H9 (cell line): ENCODE measurements at regions not wholly inside any gene's neighbourhood (a gene's known extent, or its start where the extent isn't known, plus 50 kb on each side); places are given as distances from the start of the nearest gene placed in this dataset.

Experiments used
- DNase-seq: peaks from one replicate; pipeline ENCODE4 v3.0.0-alpha.2; 2017
- H2AFZ ChIP-seq: one replicate; pipeline ENCODE4 v1.6.1; 2013; ENCODE audit warnings: mild to moderate bottlenecking, low read length, control low read depth, moderate library complexity
- H2AK5ac ChIP-seq: 2 replicates; pipeline ENCODE4 v1.6.1; 2013; ENCODE audit warnings: low read length, control low read depth, mixed read lengths; ENCODE audit not compliant: insufficient read length
- H2BK120ac ChIP-seq: one replicate; pipeline ENCODE4 v1.6.1; 2013; ENCODE audit warnings: low read depth, mild to moderate bottlenecking, low read length, control low read depth, inconsistent platforms; ENCODE audit not compliant: poor library complexity, severe bottlenecking
- H2BK12ac ChIP-seq: 2 replicates; pipeline ENCODE4 v1.6.1; 2013; ENCODE audit warnings: low read length, control low read depth, mixed read lengths, low read depth; ENCODE audit not compliant: insufficient read length
- H2BK15ac ChIP-seq: 2 replicates; pipeline ENCODE4 v1.6.1; 2013; ENCODE audit warnings: low read depth, low read length, control low read depth
- H2BK20ac ChIP-seq: one replicate; pipeline ENCODE4 v1.6.1; 2013; ENCODE audit warnings: low read depth, mild to moderate bottlenecking, low read length, control low read depth, inconsistent platforms; ENCODE audit not compliant: poor library complexity, severe bottlenecking
- H2BK5ac ChIP-seq: 2 replicates; pipeline ENCODE4 v1.6.1; 2013; ENCODE audit warnings: low read length, control low read depth, mixed read lengths; ENCODE audit not compliant: insufficient read length
- H3K14ac ChIP-seq: 2 replicates; pipeline ENCODE4 v1.6.1; 2013; ENCODE audit warnings: low read length, control low read depth; ENCODE audit not compliant: insufficient read depth
- H3K18ac ChIP-seq: 2 replicates; pipeline ENCODE4 v1.6.1; 2013; ENCODE audit warnings: low read depth, mild to moderate bottlenecking, mixed read lengths, low read length, control low read depth; ENCODE audit not compliant: insufficient read length
- H3K23ac ChIP-seq: 2 replicates; pipeline ENCODE4 v1.6.1; 2013; ENCODE audit warnings: low read length, control low read depth, mixed read lengths, low read depth; ENCODE audit not compliant: insufficient read length
- H3K23me2 ChIP-seq: 2 replicates; pipeline ENCODE4 v1.6.1; 2013; ENCODE audit warnings: low read depth, mild to moderate bottlenecking, mixed read lengths, low read length, control low read depth; ENCODE audit not compliant: insufficient read length, poor library complexity, severe bottlenecking
- H3K27ac ChIP-seq: 2 replicates; pipeline ENCODE4 v1.5.1; 2013; ENCODE audit warnings: low read length, control low read depth, mixed read lengths, low read depth; ENCODE audit not compliant: insufficient read length
- H3K27me3 ChIP-seq: 2 replicates; pipeline ENCODE4 v1.6.1; 2013; ENCODE audit warnings: low read length, control low read depth, inconsistent platforms; ENCODE audit not compliant: insufficient read depth
- H3K4ac ChIP-seq: 2 replicates; pipeline ENCODE4 v1.6.1; 2013; ENCODE audit warnings: low read depth, mild to moderate bottlenecking, control low read depth, inconsistent platforms, low read length, moderate library complexity
- H3K4me1 ChIP-seq: 2 replicates; pipeline ENCODE4 v1.6.1; 2013; ENCODE audit warnings: low read length, control low read depth, inconsistent platforms; ENCODE audit not compliant: insufficient read depth
- H3K4me2 ChIP-seq: 2 replicates; pipeline ENCODE4 v1.6.1; 2013; ENCODE audit warnings: low read length, control low read depth, mixed read lengths; ENCODE audit not compliant: insufficient read length, insufficient read depth
- H3K56ac ChIP-seq: 2 replicates; pipeline ENCODE4 v1.6.1; 2013; ENCODE audit warnings: low read depth, mild to moderate bottlenecking, mixed read lengths, low read length, control low read depth; ENCODE audit not compliant: insufficient read length
- H3K79me1 ChIP-seq: 2 replicates; pipeline ENCODE4 v1.6.1; 2013; ENCODE audit warnings: low read depth, mild to moderate bottlenecking, moderate library complexity, low read length, control low read depth, inconsistent platforms; ENCODE audit not compliant: insufficient read depth, poor library complexity, severe bottlenecking
- H3K79me2 ChIP-seq: 2 replicates; pipeline ENCODE4 v1.6.1; 2013; ENCODE audit warnings: low read length, control low read depth, inconsistent platforms; ENCODE audit not compliant: insufficient read depth
- H3K9ac ChIP-seq: 2 replicates; pipeline ENCODE4 v1.6.1; 2013; ENCODE audit warnings: low read length, control low read depth, mixed read lengths; ENCODE audit not compliant: insufficient read length; ENCODE audit errors: extremely low read depth
- H3K9me3 ChIP-seq: one replicate; pipeline ENCODE4 v1.6.1; 2013; ENCODE audit warnings: low read depth, low read length, inconsistent platforms; ENCODE audit not compliant: control insufficient read depth
- H3T11ph ChIP-seq: one replicate; pipeline ENCODE4 v1.6.1; 2013; ENCODE audit warnings: mild to moderate bottlenecking, low read length, control low read depth, inconsistent platforms
- H4K20me1 ChIP-seq: one replicate; pipeline ENCODE4 v1.6.1; 2013; ENCODE audit not compliant: control insufficient read depth, insufficient read length, insufficient read depth
- H4K5ac ChIP-seq: 2 replicates; pipeline ENCODE4 v1.6.1; 2013; ENCODE audit warnings: low read depth, mild to moderate bottlenecking, mixed read lengths, low read length, control low read depth; ENCODE audit not compliant: insufficient read length
- H4K8ac ChIP-seq: replicated peaks from 2 replicates; pipeline ENCODE4 v1.6.1; 2013; ENCODE audit warnings: low read length, control low read depth, mixed read lengths, low read depth; ENCODE audit not compliant: insufficient read length
- H4K91ac ChIP-seq: 2 replicates; pipeline ENCODE4 v1.6.1; 2013; ENCODE audit warnings: low read depth, mild to moderate bottlenecking, moderate library complexity, mixed read lengths, low read length, control low read depth; ENCODE audit not compliant: insufficient read length
- H3K27ac Mint-ChIP-seq, 3 experiments: 2 replicates in 2 of 3; 3 replicates in 1 of 3; pipeline ENCODE4 v1.8.0; 2020 to 2021; ENCODE audit warnings: mixed read lengths in 3 of 3, mild to moderate bottlenecking in 1 of 3, moderate library complexity in 1 of 3
- H3K27me3 Mint-ChIP-seq: 2 replicates; pipeline ENCODE4 v1.8.0; 2021; ENCODE audit warnings: low read depth, mild to moderate bottlenecking, moderate library complexity, mixed read lengths
- H3K36me3 Mint-ChIP-seq, 3 experiments: 2 replicates in 2 of 3; 3 replicates in 1 of 3; pipeline ENCODE4 v1.8.0; 2020 to 2021; ENCODE audit warnings: low read depth in 3 of 3, mixed read lengths in 3 of 3; ENCODE audit not compliant: insufficient read depth in 1 of 3
- H3K4me1 Mint-ChIP-seq, 2 experiments: 2 replicates each; pipeline ENCODE4 v1.8.0; 2020; ENCODE audit warnings: mixed read lengths in 2 of 2
- H3K4me3 Mint-ChIP-seq, 2 experiments: 2 replicates in 1 of 2; 3 replicates in 1 of 2; pipeline ENCODE4 v1.8.0; 2020 to 2021; ENCODE audit warnings: mild to moderate bottlenecking in 2 of 2, mixed read lengths in 2 of 2, moderate library complexity in 1 of 2
- H3K9me3 Mint-ChIP-seq, 2 experiments: 2 replicates in 1 of 2; 3 replicates in 1 of 2; pipeline ENCODE4 v1.8.0; 2020; ENCODE audit warnings: mild to moderate bottlenecking in 2 of 2, mixed read lengths in 2 of 2, moderate library complexity in 1 of 2
- WGBS: extraction: QIAGEN DNeasy Blood & Tissue Kit; methylation state at CpG from one replicate; pipeline ENCODE4 v1.1.7; 2013; ENCODE audit warnings: missing lambda C conversion rate, low lambda C conversion rate, mixed read lengths; ENCODE audit not compliant: insufficient read length; ENCODE audit errors: extremely low coverage; 5-methylcytosine and 5-hydroxymethylcytosine counted together
- TF ChIP-seq, protein P1 (sequence below): fragments of 200-600 bp; sonication (generic); conservative IDR thresholded peaks from 3 replicates; pipeline ENCODE4 v1.8.0; 2021; ENCODE audit warnings: antibody characterized with exemption, mild to moderate bottlenecking

DNA sequence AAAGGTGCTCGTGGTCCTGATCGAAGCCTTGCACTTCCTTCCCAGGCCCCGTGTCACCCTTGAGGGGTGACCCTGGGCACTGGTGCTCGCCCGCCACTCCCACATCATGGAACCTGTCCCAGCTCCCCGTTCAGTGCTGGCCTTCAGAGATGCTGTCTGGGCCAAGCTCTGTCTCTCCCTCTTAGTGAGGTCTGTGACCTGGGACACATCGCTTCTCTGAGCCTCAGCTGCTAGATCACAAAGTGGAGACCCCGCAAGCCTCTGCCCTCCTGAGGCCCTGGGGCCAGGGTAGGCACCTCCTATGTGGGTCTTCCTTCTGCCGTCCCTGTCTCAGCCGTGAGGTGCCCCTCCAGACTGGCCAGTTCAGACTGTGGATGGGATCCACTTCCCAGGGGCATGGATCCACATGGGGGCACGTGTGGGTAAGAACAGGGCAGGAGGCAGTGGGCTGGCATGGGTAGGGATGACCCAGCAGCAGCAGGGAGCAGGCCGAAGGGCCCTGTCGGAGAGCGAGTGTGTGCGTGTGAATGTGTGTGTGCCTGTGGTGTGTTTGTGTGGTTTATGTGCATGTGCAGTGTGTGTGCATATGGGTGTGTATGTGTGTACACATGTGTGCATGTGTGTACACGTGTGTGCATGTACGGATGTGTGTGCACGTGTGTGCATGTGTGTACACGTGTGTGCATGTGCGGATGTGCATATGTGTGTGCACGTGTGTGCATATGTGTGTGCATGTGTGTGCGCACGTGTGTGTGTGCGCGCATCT is 1073.7 kb downstream of the BRD1 start:
- H2AK5ac ChIP-seq: no peak overlapping the region
- no peak for DNase-seq
- H4K5ac ChIP-seq: peak overlapping the region; percentile 20
- H3K79me1 ChIP-seq: no peaks in the 10 kb centered on the region
- Mint-ChIP-seq H3K27ac (peak overlapping the region in 1 of 3 experiments; percentile 64; a peak in 2 of 7 replicates), H3K27me3 (peaks cover 5% of the 10 kb centered on the region), H3K4me1 (peaks cover 0 to 4% of the 10 kb centered on the region in 2 experiments; a peak in 1 of 4 replicates), H3K36me3 (no peaks in the 10 kb centered on the region), H3K9me3 (no peaks in the 10 kb centered on the region), H3K4me3 (no peak overlapping the region)
- H3K56ac ChIP-seq: no peak overlapping the region
- H2BK120ac ChIP-seq: no peak overlapping the region
- no peak overlapping the region for H3K4me2 ChIP-seq
- H4K91ac ChIP-seq: no peak overlapping the region
- no peak overlapping the region for H3K9ac ChIP-seq
- no peaks in the 10 kb centered on the region for H3K9me3 ChIP-seq
- no CpG with 5 or more reads among the region's 25 CpGs for WGBS
- no peaks in the 10 kb centered on the region for H3K27me3 ChIP-seq
- H3K23ac ChIP-seq: peak overlapping the region; percentile 2
- no peak overlapping the region for H3K4ac ChIP-seq
- H3K27ac ChIP-seq: no peak overlapping the region
- no peak overlapping the region for H2BK20ac ChIP-seq
- no peak overlapping the region for H2AFZ ChIP-seq
- no peaks in the 10 kb centered on the region for H3K4me1 ChIP-seq
- no peaks in the 10 kb centered on the region for H3K79me2 ChIP-seq
- H3T11ph ChIP-seq: no peak overlapping the region
- H2BK15ac ChIP-seq: no peak overlapping the region
- no peak overlapping the region for H3K14ac ChIP-seq
- H4K8ac ChIP-seq: no peak overlapping the region
- H2BK12ac ChIP-seq: no peak overlapping the region
- no peak overlapping the region for H2BK5ac ChIP-seq
- no peaks in the 10 kb centered on the region for H4K20me1 ChIP-seq
- no peak overlapping the region for H3K18ac ChIP-seq
- H3K23me2 ChIP-seq: no peaks in the 10 kb centered on the region
- TF ChIP-seq, protein P1, sequence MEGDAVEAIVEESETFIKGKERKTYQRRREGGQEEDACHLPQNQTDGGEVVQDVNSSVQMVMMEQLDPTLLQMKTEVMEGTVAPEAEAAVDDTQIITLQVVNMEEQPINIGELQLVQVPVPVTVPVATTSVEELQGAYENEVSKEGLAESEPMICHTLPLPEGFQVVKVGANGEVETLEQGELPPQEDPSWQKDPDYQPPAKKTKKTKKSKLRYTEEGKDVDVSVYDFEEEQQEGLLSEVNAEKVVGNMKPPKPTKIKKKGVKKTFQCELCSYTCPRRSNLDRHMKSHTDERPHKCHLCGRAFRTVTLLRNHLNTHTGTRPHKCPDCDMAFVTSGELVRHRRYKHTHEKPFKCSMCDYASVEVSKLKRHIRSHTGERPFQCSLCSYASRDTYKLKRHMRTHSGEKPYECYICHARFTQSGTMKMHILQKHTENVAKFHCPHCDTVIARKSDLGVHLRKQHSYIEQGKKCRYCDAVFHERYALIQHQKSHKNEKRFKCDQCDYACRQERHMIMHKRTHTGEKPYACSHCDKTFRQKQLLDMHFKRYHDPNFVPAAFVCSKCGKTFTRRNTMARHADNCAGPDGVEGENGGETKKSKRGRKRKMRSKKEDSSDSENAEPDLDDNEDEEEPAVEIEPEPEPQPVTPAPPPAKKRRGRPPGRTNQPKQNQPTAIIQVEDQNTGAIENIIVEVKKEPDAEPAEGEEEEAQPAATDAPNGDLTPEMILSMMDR: no peak
